OCI-LY3 (cell line): ENCODE measurements at regions not wholly inside any gene's neighbourhood (a gene's known extent, or its start where the extent isn't known, plus 50 kb on each side); places are given as distances from the start of the nearest gene placed in this dataset.

ENCODE experiments used
- EZH2phosphoT487 ChIP-seq: fragments of 200-600 bp; shearing (Covaris generic); IDR thresholded peaks from 2 replicates; pipeline ENCODE4 v1.6.1; 2018; ENCODE audit warnings: antibody characterized with exemption, mixed run types, low read depth
- TF ChIP-seq, protein P1 (sequence below): fragments of 200-600, 300-600 bp; sonication (generic); IDR thresholded peaks from 2 replicates; pipeline ENCODE4 v1.5.1; 2014; ENCODE audit warnings: antibody characterized with exemption, low read length, low read depth

DNA sequence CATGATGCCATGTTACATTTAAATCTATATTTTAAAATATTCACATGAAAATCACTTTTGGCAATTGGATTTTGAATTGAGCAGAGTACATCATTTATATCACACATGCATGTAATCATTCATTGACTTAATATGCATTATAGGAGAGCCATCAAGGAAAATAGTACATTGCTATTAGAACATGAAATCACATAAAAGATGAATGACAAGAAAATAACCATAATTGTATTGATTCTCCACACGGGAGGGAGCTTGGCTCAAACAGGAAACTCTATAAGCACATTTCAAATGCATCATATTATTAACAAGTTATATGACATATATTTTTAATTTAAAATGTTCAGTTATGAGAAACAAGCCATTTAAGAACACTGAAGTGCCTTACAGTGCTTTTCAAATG lies 208.6 kb upstream of the PRR20A start:
- TF ChIP-seq, protein P1, sequence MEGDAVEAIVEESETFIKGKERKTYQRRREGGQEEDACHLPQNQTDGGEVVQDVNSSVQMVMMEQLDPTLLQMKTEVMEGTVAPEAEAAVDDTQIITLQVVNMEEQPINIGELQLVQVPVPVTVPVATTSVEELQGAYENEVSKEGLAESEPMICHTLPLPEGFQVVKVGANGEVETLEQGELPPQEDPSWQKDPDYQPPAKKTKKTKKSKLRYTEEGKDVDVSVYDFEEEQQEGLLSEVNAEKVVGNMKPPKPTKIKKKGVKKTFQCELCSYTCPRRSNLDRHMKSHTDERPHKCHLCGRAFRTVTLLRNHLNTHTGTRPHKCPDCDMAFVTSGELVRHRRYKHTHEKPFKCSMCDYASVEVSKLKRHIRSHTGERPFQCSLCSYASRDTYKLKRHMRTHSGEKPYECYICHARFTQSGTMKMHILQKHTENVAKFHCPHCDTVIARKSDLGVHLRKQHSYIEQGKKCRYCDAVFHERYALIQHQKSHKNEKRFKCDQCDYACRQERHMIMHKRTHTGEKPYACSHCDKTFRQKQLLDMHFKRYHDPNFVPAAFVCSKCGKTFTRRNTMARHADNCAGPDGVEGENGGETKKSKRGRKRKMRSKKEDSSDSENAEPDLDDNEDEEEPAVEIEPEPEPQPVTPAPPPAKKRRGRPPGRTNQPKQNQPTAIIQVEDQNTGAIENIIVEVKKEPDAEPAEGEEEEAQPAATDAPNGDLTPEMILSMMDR, result no peak
- no peak for TF ChIP-seq EZH2phosphoT487
